NB4 (cell line): ENCODE measurements at regions not wholly inside any gene's neighbourhood (a gene's known extent, or its start where the extent isn't known, plus 50 kb on each side); places are given as distances from the start of the nearest gene placed in this dataset.

Experiments used
- DNase-seq: peaks from one replicate; pipeline ENCODE4 v3.0.0; 2010; ENCODE audit warnings: low read depth
- H3K4me3 ChIP-seq: one replicate; pipeline ENCODE4 v1.5.1; 2011; ENCODE audit warnings: mild to moderate bottlenecking, low read depth, low read length, moderate library complexity
- MYC ChIP-seq: IDR thresholded peaks from 2 replicates; pipeline ENCODE4 v1.6.1; 2011; ENCODE audit warnings: low read depth, low read length
- POLR2A ChIP-seq: IDR thresholded peaks from 2 replicates; pipeline ENCODE4 v1.6.1; 2011; ENCODE audit warnings: mild to moderate bottlenecking; ENCODE audit not compliant: insufficient read length; ENCODE audit errors: extremely low read depth
- TF ChIP-seq, protein P1 (sequence below): IDR thresholded peaks from 2 replicates; pipeline ENCODE4 v1.6.1; 2011; ENCODE audit warnings: low read depth, low read length
- TF ChIP-seq, protein P2 (sequence below): IDR thresholded peaks from one replicate; pipeline ENCODE4 v1.5.1; 2012; ENCODE audit warnings: low read depth, low read length

DNA sequence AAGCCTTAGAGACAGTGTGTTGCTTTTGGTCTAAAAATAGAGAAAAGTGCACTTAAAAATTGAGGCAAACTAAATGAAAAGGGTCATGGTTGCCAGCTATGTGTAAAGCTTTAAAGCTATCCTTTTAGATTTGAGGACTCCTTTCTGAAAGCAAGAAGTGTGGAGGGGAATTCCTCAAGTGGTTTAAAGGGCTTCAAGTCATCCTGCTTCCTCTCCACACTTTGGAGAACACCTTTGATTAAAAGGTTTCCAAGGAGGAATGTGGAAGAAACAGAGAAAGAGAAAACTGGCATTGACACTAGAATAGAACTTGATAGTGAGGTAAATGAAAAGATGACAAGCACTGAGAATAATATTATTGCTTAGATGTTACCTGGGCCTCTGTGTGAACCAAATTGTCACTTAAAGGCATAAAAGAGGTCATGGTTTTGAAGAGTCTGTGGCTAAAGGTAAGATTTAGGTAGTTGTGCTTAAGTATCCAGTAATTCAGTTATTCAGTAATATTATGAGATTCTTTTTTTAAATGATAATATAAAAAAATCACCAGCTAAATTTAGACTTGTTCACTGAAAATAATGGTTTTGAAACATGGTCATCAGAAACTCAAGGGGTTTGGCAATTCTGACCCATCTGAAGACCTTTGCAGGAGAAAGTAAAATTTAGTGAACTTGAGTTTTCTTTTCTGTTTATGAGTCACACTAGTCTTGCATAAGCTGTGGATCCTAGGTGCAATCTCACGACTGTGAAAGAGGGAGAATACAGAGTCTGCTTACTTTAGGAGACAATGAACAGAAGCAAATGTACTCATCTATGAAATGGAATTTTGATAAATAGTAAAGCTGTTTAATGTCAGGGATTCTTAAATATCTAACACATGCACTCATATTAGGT lies 466.0 kb downstream of the KIF20B start:
- H3K4me3 ChIP-seq, result no peak overlapping the region
- DNase-seq, result peak; percentile 56
- TF ChIP-seq, protein P1, sequence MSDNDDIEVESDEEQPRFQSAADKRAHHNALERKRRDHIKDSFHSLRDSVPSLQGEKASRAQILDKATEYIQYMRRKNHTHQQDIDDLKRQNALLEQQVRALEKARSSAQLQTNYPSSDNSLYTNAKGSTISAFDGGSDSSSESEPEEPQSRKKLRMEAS, result no peak
- TF ChIP-seq, protein P2, sequence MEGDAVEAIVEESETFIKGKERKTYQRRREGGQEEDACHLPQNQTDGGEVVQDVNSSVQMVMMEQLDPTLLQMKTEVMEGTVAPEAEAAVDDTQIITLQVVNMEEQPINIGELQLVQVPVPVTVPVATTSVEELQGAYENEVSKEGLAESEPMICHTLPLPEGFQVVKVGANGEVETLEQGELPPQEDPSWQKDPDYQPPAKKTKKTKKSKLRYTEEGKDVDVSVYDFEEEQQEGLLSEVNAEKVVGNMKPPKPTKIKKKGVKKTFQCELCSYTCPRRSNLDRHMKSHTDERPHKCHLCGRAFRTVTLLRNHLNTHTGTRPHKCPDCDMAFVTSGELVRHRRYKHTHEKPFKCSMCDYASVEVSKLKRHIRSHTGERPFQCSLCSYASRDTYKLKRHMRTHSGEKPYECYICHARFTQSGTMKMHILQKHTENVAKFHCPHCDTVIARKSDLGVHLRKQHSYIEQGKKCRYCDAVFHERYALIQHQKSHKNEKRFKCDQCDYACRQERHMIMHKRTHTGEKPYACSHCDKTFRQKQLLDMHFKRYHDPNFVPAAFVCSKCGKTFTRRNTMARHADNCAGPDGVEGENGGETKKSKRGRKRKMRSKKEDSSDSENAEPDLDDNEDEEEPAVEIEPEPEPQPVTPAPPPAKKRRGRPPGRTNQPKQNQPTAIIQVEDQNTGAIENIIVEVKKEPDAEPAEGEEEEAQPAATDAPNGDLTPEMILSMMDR, result no peak
- TF ChIP-seq POLR2A, result no peak
- no peak for TF ChIP-seq MYC

- no peak overlapping the region for H3K4me3 ChIP-seq
- DNase-seq, result no peak
- TF ChIP-seq, protein P1, result no peak
- TF ChIP-seq, protein P2, result no peak
- TF ChIP-seq MYC (no peak), POLR2A (no peak)
These were observed 466.9 kb downstream of the KIF20B start for GRCh38 chr10:90168244-90168643.

DNA sequence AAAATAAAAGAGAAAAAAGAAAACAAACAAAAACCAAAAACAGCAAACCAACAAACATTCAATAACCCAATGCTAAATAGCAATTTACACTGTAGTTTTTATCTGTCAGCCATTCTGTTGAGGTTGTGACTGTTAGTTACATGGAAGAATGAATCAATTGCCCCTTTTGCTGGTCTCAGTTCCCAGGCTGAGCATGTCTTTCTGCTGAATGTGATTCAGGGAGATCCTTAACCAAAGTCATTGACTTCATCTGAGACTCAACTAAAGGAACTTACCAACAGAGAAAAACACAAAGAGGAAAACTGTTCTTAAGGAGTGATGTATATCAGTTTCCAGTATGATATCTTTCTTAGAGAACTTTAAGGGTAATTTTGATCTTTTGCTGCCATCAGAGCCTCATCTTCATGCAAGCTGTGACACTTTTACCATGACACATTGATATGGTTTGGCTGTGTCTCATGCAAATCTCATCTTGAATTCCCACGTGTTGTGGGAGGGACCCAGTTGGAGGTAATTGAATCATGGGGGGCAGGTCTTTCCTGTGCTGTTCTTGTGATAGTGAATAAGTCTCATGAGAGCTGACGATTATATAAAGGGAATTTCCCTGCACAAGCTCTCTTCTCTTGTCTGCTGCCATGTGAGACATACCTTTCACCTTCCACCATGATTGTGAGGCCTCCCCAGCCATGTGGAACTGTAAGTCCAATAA lies 469.8 kb downstream of the KIF20B start:
- H3K4me3 ChIP-seq, result no peak overlapping the region
- TF ChIP-seq POLR2A (no peak), MYC (no peak)
- TF ChIP-seq, protein P2, result no peak
- TF ChIP-seq, protein P1, result no peak
- no peak for DNase-seq

- no peak for DNase-seq
- TF ChIP-seq, protein P2, result no peak
- no peak for TF ChIP-seq POLR2A
- TF ChIP-seq MYC, result no peak
- TF ChIP-seq, protein P1, result no peak
- H3K4me3 ChIP-seq, result no peak overlapping the region
These were observed 473.1 kb downstream of the KIF20B start for GRCh38 chr10:90174531-90174930.

DNA sequence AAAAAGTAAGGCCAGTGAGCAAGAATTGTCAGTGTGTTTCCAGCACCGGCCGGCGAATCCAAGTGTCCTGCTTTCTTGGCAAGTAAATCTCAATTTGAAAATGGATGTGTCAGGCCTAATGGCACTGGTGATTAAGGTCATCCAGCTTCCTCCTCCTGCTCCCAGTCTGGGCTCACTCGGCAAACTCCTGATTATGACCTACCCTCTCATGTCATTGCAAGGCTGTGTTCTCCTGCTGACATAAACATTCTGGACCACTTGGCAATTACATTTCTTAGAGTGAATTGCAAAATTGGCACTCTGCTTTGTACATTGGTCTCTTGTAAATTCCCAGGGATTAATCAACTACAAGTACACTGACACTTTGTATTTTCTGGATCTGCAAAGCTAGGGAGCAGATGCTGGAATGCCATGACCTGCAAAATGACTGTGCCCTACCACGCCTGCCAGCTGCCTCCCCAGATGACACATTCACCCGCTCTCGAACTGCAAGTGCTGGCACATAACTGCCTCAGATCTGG lies 473.8 kb downstream of the KIF20B start:
- H3K4me3 ChIP-seq, result no peak overlapping the region
- TF ChIP-seq MYC (no peak), POLR2A (no peak)
- TF ChIP-seq, protein P2, result no peak
- TF ChIP-seq, protein P1, result no peak
- no peak for DNase-seq
